NCI-H2171 treated with DMSO at 0.1 percent for 48 hours (cell line): ENCODE measurements at regions not wholly inside any gene's neighbourhood (a gene's known extent, or its start where the extent isn't known, plus 50 kb on each side); places are given as distances from the start of the nearest gene placed in this dataset.

Source experiments
- DNase-seq: peaks from one replicate; lab custom pipeline; 2025; lab: John Stamatoyannopoulos, UW

DNA sequence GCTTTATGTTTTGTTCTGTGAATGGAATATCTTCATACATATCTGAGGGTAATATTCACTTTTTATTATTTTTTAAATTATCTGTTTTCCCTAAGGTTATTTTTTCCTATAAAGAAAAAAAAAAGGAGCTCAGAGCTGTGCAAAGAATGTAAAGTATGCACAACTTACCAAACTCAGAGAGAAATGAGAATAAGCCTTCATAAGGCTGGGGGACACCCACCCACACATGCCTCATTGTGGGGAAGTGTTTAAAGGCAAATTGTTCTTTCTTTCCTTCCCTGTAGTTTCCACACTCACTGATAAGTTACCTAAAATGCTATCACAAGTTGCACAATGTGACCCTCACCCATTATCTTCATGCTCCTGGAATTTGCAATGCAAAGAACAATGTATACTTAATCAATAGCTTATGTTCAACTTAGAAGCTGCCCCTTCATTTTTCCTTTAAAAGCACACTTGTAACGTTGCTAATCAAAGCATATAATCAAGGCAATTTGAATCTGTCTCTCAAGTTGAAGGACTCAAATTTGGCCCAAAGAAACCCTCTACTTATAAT, 108.1 kb downstream of the GNAT3 start:
- DNase-seq, result no peak

DNA sequence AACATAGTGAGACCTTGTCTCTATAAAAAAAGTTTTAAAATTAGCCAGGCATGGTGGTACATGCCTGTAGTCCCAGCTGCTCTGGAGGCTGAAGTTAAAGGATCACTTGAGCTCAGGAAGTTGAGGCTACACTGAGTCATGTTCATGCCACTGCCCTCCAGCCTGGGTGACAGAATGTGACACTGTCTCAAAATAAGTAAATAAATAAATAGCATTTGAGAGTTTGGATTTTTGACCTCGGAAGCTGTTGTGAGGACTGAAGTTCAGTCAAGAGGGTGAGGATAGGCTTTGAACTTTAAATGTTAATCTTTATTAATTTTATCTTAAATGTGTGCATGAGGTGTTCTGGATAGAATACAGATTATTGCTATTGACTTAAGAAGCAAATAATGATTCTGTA, 110.2 kb downstream of the GNAT3 start:
- DNase-seq, result no peak

DNA sequence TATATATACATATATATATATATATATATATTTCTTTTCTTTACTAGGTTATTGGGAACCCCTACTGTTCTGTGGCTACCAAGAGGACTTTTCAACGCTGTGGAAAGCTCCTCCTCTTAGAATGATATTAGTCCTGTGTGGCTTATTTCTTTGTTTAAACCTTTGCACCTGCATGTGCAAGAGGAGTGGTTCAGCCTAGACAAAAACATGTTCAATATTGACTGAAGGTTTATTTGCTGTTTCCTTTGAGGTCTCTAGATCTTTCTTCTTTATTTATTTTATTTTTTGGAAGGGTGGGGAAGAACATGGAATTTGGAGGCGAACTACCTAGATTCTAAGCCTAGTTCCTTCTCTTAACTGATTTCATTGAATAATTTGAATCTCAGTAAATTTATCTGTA, 118.1 kb downstream of the GNAT3 start:
- no peak for DNase-seq

DNA sequence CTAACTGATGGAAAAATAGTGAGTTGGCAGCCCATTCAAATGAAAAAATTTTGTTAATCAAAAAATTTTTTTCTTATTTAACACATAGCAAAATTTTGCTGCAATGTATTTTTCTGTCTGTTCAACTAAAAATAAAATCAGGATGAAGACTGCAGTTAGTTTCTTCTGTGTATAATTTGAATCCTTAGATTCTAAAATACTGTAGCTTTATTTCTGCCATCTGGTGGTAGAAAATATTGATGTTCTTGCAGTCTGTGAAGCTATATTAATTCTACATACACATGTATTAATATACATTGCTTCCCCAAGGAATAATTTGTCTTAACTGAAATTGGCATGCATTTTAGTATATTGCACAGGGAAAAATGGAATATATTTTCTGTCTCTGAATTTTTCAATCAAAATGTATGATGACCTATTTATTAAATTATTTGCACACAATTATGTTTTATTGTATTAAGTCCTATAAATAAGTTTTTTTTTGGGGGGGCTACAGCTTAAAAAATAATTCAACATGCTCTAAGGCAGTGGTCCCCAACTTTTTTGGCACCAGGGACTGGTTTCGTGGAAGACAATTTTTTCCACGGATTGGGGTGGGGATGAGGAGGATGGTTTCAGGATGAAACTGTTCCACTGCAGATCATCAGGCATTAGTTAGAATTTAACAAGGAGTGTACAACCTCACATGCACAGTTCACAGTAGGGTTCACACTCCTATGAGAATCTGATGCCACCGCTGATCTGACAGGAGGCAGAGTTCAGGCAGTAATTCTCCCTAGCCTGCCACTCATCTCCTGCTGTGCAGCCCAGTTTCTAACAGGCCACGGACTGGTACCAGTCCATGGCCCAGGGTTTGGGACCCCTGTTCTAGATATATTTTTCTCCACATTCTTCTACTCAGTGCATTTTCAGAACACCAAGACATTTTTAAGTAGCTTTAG, 119.4 kb downstream of the GNAT3 start:
- DNase-seq, result peak; percentile 25

DNA sequence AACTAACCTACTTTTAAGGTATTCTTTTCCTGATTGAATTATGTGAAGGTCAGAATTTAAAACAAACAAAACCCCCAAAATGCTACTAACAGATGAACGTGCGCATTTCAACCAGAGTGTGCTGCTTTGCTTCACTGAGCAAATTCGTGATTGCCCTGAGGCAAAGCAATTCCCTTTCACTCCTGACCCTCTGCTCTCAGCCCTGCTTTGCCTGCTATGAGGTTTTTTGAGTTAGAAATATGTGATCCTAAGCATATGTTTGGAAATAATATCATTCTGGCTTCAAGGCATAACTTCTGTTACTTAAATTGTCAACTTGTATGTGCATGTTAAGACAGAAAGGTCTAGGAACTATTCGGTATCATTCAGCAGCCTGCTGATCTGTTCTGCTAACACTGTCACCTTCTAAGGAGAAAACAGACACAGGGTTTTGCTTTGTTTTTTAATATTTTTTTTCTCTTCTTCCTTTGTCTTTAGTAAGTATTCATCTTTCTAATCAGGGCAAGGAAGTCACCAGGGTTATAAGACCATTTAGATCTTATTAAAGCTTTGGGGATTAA, 124.2 kb downstream of the GNAT3 start:
- peak; percentile 22 for DNase-seq

DNA sequence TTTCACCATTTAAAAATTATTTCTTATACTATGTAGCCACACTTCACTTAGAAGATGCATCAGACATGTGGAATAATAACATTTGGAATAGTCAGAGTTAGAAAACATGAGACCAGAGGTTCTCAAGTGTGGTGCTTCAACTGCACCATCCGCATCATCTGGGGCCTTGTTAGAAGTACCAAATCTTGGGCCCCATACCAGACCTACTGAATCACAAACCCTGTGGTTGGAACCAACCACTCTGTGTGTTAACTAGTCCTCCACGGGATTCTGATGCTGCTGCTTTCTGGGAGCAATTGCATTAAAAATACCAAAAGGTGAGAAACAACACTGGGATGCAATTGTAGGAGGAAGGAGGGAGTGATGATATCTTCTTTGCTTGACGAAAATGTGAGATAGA, 125.2 kb downstream of the GNAT3 start:
- no peak for DNase-seq

DNA sequence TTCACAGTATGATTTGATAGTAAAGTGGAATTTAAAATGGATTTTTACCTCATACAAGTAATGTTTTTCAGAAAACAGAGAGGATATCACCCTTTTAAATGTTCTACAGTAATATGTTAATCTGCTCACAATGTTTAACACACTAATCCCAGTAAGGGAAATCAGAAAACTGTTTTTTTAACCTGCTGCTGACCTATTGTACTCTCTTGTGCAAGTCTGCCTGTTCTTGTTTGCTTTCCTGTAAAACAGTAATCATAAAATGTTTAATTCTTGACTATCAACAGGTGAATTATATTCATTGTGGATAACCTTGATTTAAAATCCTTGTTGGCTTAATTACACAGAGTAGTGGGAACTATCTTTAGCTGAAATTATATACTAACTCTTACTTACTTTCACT, 126.4 kb downstream of the GNAT3 start:
- DNase-seq, result no peak

DNA sequence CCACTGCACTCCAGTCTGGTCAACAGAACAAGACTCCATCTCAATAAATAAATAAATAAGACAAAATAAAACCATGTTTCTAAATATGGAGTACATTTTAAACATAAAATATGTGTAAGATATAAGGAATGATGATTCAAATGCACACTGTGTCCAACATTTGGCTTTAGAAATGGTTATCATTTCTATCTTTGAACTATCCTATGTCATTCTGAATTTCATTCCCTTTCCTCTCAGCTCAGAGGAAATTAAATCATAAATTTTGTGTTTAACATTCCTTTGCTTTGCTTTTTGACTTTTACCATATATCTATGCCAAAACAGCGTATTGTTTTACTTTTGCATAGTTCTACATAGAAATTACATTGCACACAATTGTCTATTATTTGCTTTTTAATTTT, 130.9 kb downstream of the GNAT3 start:
- DNase-seq, result no peak

DNA sequence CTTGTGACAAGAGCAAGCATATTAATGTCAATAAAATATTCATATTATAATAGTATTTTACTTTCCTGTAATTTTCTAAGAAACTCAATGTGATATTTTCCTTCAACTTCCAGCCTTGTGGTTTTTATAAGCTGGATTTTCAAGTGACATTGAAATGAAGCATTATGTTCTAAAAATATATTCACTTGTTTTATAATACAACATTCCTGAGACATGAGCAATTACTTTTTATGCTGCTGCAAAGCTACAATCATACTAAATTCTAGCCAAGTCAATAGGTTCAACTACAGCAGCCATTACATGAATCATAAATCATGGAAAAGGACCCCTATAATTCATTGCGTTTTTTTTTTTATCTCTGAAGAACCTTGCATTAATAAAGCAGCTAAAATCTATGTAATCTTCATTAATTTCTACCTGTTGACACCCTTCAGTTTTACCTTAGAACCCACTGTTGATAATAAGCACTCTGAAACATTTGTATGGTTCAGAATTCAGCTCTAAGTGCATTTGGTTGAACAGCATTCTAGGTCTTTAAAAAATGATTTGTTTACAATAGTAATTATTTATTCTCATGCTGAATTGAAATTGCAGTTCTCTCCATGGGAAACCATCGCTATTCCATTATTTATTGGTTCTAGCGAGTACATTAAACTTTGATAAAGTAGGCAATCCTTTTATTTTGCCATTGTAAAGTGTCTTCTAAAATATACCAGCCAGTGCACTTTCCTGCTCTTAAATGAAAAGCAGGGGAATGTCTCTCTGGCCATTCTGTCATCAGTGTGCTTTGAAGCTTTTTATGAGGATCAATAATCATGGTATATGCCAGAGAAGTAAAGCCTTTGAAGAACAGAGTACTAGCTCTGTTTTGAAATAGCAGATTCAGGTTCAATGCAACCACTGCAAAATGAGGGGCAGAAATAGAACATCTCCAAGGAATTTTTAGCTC, 132.6 kb downstream of the GNAT3 start:
- DNase-seq, result no peak

DNA sequence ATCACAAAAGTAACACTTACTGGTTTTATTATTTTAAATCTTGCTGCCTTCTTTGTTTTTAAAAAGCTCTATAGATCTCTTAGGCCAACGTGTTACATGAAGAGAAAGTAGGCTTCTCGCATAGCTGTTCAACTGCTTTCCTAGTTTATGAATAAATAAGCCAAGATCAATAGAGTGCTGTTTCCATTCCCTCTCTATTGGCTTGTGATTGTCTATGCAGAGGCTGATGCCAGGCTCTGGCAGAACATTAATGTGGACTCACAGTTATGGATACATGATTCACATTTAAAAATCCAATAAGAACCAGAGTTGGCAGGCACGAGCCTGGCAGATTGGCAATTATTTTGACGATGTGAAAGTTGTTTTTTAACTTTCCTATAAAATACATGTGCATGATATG, 137.5 kb downstream of the GNAT3 start:
- DNase-seq, result no peak

DNA sequence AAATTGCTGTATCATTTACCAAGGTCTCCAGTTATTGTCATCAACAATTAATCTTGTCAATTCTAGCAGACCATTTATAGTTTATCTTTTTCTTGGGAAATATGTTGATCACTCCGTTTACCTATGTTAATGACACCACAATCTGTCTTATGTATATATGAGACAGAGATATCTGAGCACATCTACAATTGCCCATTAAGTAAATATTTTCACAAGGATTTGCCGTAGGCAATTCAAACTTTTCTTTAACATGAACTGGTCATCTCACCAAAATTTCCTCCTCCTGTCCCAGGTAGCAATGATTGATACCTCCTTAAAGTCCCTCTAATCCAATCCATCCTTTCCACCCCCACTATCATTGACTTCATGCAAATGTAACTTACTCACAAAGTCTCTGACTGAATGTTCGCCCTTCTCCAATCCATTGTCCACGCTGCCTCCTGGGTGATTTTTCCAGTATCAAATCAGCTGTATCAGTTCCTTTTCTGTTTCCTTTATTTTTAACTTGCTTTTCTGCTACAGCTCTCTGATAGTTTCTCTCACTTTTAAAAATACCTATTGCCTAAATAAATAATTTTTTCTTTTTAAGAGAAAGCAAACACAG, 138.3 kb downstream of the GNAT3 start:
- DNase-seq, result no peak

DNA sequence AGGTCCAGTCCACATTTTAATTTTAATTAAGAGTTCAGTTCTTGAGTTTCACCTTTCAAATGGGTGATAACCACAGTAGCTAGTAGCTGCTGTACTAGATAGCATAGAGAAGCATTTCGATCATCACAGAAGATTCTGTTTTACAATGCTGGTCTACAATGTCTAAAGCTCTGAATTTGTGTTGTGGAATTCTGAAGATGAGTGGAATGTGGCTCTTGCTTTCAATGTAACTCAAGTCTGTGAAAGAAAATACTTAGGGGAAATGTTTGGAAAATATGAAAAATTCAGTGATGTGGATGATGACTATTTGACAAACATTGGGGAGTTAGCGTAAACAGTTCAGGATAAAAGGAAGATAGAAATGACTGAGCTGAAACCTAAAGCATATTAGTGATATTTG, 139.4 kb downstream of the GNAT3 start:
- no peak for DNase-seq

DNA sequence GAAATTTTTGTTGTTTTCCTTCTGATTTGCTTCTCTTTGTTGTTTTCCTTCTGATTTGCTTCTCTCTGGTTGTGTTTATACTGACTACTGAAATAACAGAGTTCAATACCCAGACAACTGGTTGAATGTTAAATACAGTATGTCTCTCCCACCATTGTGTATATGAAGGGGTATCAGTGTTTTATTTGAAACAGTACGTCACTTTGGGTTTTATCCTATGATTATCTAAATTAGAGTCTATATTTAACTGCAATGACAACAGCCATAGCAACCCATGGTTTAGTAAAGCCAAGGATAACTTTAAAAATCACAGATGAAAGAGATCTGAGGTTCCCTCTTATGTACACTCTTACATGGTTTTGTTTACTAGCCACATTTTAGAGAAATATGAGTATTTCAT, 141.3 kb downstream of the GNAT3 start:
- no peak for DNase-seq

DNA sequence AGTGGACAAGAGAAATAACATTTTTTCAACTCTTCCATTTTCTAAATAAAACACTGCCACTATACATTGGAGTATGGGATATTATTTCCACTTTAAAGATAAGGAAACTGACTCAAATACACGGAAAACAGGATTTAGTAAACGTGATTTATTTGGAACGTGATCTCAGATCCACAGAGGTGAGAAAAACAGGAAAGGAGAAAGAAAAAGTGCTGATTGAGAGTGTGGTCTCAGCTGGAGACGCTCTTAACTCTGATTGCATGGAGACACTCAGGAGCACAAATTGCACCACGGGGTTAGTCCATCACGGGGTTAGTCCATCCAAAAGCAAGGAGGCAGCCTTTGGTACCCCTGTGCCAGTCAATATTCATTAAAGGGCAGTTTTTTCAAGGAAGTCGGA, 142.5 kb downstream of the GNAT3 start:
- DNase-seq, result no peak

DNA sequence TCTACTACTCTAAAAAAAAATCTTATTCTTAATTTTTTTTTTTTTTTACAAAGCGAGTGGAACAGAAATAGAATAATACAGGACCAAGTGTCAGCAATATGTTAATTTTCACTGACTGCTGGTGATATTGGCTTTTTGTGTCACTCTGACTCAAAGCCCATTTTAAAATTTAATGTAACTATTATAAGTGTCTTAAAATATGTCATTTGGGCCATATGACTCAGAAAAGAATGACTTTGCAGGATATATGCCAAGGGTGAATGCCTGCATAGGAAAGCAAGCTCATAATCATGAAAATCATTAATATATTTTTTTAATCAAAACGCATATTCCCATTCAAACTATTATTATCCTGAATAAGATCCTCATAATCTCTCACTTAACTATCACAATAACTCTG, 149.2 kb downstream of the GNAT3 start:
- DNase-seq, result no peak

DNA sequence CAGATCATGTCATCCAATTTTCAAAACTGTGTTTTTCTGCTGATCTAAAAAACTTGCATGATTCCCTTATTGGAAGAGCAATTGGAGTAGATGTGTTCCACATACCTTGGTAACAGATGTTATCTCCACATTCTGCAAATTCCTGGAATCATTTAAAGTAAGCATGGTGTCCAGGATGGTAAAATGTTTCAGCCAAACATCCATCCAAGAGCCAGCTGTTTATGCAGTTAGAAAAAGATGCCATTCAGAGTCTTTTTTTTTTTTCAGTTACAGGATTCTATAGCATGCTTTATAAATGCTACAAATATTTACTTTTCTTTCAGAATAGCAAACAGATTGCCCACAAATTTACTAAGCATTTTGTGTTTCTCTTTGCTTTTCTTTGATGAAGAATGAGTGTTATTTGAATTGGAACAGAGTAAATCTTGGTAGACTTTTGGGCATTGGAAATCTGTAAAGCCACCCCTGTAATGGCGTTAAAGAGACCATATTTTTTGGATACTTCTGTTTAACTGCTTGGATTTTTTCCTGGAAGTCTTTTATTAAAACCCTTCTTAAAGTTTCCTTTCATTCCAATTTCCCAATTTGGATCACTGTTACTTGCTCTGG, 149.8 kb downstream of the GNAT3 start:
- no peak for DNase-seq

DNA sequence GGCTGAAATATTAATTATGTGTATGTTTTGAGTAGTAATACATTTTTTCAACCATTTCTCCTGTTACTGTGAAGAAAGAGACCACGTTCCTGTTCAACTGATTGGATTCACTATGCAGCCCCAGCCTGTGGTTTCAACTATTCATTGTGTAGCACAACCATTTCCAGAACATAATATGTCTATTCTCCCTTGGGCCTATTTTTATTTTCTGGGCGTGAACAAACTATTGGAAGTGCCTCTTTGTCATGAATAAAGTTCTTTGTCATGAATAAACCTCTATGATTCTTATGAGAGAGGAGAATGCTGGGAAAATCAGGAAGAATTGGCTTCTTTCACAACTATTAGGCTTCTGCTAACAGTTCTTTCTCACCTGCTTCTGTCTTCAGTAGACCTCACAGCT, 152.4 kb downstream of the GNAT3 start:
- DNase-seq, result no peak

DNA sequence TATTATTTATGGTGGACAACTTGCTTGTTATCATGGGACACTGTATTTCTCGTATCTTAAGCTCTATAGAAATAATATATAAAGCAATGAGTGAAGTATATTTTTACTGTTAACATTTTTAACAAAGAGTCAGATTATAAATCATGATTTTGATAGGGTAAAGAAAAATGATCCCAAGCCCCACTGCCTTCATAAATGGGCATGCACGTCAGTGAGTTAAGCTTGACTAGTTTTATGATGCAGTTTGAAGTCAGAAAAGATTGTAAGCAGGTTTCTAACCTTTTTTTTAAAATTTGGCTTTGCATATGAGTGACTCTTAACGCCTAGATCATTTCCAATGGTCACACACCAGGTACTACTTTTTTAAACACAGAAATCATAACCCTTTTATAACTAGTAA, 152.8 kb downstream of the GNAT3 start:
- no peak for DNase-seq

DNA sequence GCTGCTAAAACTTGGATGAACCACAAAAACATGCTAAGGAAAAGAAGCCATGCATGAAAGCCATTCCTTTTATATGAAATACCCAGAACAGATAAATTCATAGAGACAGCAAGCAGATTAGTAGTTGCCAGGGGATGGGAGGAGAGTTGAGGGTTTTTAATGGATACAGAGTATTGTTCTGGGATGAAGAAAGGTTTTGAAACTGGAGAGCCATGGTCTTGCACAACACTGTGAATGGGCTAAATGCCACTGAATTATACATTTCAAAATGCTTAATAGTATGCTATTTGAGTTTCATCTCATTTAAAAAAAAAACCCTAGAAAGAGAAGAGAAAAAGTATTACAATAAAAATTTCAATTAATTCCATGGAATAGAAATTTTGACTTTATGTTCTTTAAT, 154.3 kb downstream of the GNAT3 start:
- DNase-seq, result no peak

DNA sequence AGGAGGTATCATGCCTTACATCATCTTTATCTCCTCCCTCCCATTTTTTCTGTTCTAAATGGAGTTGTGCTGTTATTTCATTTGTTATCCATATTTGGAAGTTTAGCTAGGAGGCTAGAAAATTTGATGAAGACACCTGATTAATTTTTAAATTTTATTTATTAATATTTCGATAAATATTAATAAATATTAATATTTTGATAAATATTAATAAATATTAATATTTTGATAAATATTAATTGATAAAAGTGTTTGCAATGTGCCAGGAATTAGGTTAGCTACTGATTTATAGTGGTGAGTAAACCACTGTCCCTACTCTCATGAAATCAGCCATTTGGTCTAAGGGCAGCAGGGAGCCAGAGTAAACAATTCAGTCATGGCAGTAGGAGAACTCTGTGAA, 161.4 kb downstream of the GNAT3 start:
- no peak for DNase-seq

DNA sequence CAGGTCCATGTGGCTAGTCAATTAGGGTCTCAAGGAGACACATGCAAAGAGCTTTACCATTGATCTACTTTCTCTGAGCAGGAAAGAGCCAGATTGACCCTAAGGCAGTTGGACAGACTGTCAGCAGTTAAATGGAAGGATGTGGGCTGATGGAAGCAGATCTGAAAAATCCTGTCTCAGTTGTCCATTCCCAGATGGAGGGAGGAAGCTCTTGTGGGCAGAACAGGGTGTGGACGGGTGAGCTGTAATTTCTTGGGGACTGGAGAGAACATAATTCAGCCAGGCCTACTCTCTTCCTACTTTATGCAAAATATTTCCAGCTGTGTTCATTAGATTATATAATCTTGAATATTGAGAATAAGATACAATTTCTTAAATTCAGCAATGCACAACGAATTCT, 163.6 kb downstream of the GNAT3 start:
- no peak for DNase-seq

DNA sequence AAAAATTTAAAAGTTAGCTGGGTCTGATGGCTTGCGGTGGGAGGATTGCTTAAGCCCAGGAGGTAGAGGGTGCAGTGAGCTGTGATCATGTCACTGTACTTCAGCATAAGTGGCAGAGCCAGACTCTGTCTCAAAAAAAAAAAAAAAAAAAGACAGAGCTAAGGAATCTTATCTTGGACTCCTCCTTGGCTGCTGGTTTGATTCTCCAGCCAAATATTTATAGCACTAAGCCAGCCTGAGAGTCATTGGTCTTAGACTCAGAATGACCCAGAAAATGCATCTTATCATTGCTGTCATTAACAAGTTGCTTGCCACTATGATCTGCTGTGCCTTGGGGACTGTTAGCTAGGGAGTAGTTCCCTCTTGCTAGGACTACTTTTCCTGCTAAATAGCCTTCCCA, 164.7 kb downstream of the GNAT3 start:
- no peak for DNase-seq
